ENCODE measurements at regions not wholly inside any gene's neighbourhood (a gene's known extent, or its start where the extent isn't known, plus 50 kb on each side); places are given as distances from the start of the nearest gene placed in this dataset.

- TF ChIP-seq, protein P1, sequence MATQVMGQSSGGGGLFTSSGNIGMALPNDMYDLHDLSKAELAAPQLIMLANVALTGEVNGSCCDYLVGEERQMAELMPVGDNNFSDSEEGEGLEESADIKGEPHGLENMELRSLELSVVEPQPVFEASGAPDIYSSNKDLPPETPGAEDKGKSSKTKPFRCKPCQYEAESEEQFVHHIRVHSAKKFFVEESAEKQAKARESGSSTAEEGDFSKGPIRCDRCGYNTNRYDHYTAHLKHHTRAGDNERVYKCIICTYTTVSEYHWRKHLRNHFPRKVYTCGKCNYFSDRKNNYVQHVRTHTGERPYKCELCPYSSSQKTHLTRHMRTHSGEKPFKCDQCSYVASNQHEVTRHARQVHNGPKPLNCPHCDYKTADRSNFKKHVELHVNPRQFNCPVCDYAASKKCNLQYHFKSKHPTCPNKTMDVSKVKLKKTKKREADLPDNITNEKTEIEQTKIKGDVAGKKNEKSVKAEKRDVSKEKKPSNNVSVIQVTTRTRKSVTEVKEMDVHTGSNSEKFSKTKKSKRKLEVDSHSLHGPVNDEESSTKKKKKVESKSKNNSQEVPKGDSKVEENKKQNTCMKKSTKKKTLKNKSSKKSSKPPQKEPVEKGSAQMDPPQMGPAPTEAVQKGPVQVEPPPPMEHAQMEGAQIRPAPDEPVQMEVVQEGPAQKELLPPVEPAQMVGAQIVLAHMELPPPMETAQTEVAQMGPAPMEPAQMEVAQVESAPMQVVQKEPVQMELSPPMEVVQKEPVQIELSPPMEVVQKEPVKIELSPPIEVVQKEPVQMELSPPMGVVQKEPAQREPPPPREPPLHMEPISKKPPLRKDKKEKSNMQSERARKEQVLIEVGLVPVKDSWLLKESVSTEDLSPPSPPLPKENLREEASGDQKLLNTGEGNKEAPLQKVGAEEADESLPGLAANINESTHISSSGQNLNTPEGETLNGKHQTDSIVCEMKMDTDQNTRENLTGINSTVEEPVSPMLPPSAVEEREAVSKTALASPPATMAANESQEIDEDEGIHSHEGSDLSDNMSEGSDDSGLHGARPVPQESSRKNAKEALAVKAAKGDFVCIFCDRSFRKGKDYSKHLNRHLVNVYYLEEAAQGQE (IDR thresholded peaks at IDR 0.05; ENCODE audit: low read depth, low read length) = no peak
- TF ChIP-seq ZBTB33 (IDR thresholded peaks at IDR 0.05; ENCODE audit: borderline replicate concordance, low read depth) (no peak), FOSL2 (IDR thresholded peaks at IDR 0.05; ENCODE audit: borderline replicate concordance, low read depth) (no peak), YY1 (IDR thresholded peaks at IDR 0.05; ENCODE audit: low read depth) (no peak), CTCF (IDR thresholded peaks at IDR 0.05) (no peak), MXI1 (IDR thresholded peaks at IDR 0.05; ENCODE audit: low read depth, low read length) (no peak)
Measured at GRCh38 chr1:214202992-214203391, 78.0 kb upstream of the SMYD2 start (continued).

DNA sequence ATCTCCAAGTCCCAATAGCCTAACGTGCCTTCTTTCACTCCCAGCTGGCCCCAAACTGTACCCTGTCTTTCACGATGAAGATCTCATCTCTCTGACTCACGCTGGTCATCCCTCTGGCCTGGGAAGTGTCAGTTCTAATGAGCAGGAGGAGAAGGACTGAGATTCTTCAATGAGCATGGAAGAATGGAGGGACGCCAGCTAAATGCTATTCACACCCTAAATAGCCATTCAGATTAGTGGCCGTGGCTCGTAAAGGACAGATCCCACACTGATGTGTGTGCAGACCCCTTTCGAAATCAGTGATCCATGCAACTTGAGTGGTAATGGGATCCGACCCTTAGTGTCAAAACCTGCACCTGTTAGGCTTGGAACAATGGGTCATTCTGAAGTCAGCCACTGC lies 75.9 kb upstream of the SMYD2 start:
- no peaks in the 10 kb centered on the region for H4K20me1 ChIP-seq (ENCODE audit: insufficient read depth)
- no peaks in the 10 kb centered on the region; the same call in 1 of the 2 replicates for H3K27me3 ChIP-seq (ENCODE audit: insufficient read depth)
- H3K27ac ChIP-seq (ENCODE audit: low read depth in 2 of 2, low read length in 1 of 2) = no peak overlapping the region
- ChIA-PET CTCF (interaction anchor here (1.8 to 15.3 kb wide), 2 partner anchors 57 to 125 kb away, joined by 7 to 153 read pairs; no protein-coding TSS in a partner anchor), POLR2A (no interaction called here)
- no peaks in the 10 kb centered on the region for H3K4me1 ChIP-seq (ENCODE audit: control insufficient read depth in 1 of 2, insufficient read depth in 2 of 2, low read depth in 1 of 2, low read length in 1 of 2)
- H3K9me3 ChIP-seq = no peaks in the 10 kb centered on the region
- no peaks in the 10 kb centered on the region for H3K36me3 ChIP-seq (replicated peaks in 1 of 2; ENCODE audit: control insufficient read depth in 1 of 2, insufficient read depth in 2 of 2, low read length in 1 of 2)
- TF ChIP-seq POLR2AphosphoS5 (IDR thresholded peaks at IDR 0.05; ENCODE audit: low read depth, low read length) (no peak), EP300 (IDR thresholded peaks at IDR 0.05; ENCODE audit: borderline replicate concordance in 1 of 2, low read depth in 1 of 2, low read length in 1 of 2) (no peak), CHD2 (IDR thresholded peaks at IDR 0.05; ENCODE audit: low read length, partially characterized antibody) (no peak), MXI1 (IDR thresholded peaks at IDR 0.05; ENCODE audit: low read depth, low read length) (no peak), MEF2A (IDR thresholded peaks at IDR 0.05; ENCODE audit: borderline replicate concordance, low read depth) (no peak), FOSL2 (IDR thresholded peaks at IDR 0.05; ENCODE audit: borderline replicate concordance, low read depth) (no peak), SIN3A (IDR thresholded peaks at IDR 0.05; ENCODE audit: borderline replicate concordance, low read depth, low read length) (no peak), NFIC (IDR thresholded peaks at IDR 0.05; ENCODE audit: borderline replicate concordance) (no peak), RFX5 (IDR thresholded peaks at IDR 0.05; ENCODE audit: low read length) (no peak), JUND (IDR thresholded peaks at IDR 0.05) (no peak), PBX3 (IDR thresholded peaks at IDR 0.05) (no peak)
- TF ChIP-seq, protein P2, sequence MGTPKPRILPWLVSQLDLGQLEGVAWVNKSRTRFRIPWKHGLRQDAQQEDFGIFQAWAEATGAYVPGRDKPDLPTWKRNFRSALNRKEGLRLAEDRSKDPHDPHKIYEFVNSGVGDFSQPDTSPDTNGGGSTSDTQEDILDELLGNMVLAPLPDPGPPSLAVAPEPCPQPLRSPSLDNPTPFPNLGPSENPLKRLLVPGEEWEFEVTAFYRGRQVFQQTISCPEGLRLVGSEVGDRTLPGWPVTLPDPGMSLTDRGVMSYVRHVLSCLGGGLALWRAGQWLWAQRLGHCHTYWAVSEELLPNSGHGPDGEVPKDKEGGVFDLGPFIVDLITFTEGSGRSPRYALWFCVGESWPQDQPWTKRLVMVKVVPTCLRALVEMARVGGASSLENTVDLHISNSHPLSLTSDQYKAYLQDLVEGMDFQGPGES (IDR thresholded peaks at IDR 0.05; ENCODE audit: low read depth, low read length) = no peak
- H3K9ac ChIP-seq = no peak overlapping the region
- H3F3A ChIP-seq (replicated peaks; ENCODE audit: insufficient read depth) = no peaks in the 10 kb centered on the region
- H3K4me2 ChIP-seq = no peak overlapping the region
- WGBS (ENCODE audit: low lambda C conversion rate) = 37% methylated on average over 6 of the region's 8 CpGs
- H3K79me2 ChIP-seq (ENCODE audit: insufficient read depth) = no peaks in the 10 kb centered on the region
- DNase-seq = no peak
- H3K4me3 ChIP-seq (ENCODE audit: low read depth in 2 of 2, low read length in 1 of 2) = no peak overlapping the region
- H3K9me2 ChIP-seq = no peaks in the 10 kb centered on the region
- H2AFZ ChIP-seq (ENCODE audit: low read depth) = no peak overlapping the region
